Epithelial cell of prostate (primary cell): ENCODE measurements at regions not wholly inside any gene's neighbourhood (a gene's known extent, or its start where the extent isn't known, plus 50 kb on each side); places are given as distances from the start of the nearest gene placed in this dataset.

Experiments used
- DNase-seq: peaks from one replicate; pipeline ENCODE4 v3.0.0-alpha.2; 2011; ENCODE audit warnings: low read depth, low spot score
- H3K27ac ChIP-seq: fragments of 450-650 bp; 2 replicates; pipeline ENCODE4 v1.5.1; 2017; ENCODE audit warnings: mild to moderate bottlenecking

DNA sequence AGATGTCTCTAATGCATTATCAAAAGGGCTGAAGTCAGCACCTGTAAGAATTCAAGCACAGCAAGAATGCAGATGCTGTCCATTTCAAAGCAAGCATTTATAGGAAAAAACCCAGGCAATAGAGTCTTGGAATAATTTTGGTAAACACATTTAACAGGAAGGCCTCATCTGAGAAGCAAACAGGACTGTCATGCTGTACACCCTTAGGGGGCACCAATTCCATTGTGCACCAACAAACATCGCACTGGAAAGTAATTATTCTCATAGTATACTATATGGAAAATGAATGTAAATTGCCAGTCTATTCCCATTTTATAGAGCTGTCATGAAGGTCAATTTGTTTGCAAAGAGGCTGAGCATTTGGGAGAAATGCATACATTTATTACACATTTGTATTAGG is 247.3 kb upstream of the SUCLG2 start:
- DNase-seq, result no peak
- no peak overlapping the region for H3K27ac ChIP-seq

DNA sequence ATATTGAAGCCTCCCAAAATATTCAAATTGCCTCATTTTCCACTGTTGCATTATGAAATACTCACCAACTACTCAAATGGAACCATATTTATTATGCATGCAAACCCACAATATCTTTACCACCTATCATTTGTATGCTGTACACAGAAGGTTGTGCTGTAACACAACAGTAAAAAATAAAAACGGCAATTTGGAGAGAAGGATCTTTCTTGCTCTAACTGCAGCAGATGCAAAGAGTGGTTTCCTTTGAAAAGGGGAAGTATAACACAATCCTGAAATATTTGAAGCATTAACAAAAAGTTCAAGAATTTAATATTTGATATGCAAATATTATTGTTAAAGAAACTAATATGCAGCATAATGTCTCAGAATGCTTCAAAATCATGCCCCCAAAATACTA is 244.5 kb upstream of the SUCLG2 start:
- no peak for DNase-seq
- no peak overlapping the region for H3K27ac ChIP-seq

DNA sequence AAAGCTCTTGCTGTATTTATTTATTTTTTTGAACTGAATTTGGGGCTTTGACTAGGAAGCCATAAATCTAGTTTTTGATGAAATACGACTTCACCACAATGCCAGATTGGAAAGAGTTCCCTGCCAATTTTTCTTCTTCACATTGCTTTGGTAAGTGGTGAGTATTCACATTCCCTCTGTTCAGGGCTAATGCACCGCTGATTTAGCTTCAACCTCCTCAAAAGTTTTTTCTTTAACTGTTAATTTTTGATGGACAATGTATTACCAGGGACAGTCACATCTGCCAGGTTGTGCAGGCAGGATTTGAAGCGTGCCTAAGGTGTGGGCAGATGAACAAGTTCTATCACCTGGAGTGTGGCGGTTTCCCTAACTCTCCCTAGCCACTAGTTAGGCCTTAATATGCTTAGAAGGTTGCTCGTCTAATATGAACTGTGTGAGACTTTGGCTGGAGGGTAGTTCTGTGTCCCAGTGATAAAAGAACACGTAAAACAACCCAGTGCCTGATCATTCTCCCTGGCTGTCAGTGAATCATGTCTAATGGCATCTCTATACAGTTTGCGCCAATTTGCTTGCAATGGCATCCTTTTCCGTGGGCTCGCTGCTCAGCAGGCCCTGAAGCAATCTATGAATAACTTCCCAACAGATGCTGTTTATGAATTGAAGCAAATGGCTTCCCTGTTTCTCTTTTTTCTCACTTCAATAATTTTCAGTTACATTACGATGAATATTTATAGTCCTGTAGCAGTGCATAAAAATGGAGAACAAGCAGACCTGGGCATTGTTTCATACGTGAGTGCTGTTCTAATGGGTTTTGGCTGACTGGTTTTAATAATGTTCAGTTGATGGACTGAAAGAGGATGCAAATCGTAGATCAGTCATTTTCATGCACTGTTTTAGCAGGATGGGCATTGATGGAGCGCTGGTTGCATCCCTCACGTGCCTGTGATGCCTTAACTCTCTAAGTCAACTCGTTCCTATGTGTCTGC is 243.2 kb upstream of the SUCLG2 start:
- no peak for DNase-seq
- H3K27ac ChIP-seq, result no peak overlapping the region

GRCh38 chr3:67896130-67896529 is 241.7 kb upstream of the SUCLG2 start:
- no peak overlapping the region for H3K27ac ChIP-seq
- no peak for DNase-seq

GRCh38 chr3:67894510-67894909 is 240.1 kb upstream of the SUCLG2 start:
- no peak for DNase-seq

DNA sequence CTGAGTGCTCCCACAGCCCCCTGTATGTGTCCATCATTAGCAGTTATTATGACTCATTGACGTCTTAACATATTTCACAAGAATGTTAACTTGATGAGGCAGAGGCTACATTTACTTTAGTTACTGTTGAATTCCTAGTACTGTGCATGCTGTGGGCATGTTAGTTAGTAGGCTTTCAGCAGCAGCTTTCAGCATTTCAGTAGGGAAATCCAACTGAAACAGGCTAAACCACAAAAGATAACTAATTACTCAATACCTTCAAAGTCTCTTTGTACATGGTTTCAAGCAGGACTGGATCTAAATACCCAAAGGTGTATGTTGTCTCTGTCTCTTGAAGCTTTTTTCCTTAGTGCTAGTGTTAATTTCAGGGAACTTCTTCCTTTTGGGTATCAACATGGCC is 229.9 kb upstream of the SUCLG2 start:
- H3K27ac ChIP-seq, result no peak overlapping the region
- no peak for DNase-seq

More at GRCh38 chr3:67894510-67894909, 240.1 kb upstream of the SUCLG2 start:
- H3K27ac ChIP-seq, result no peak overlapping the region

DNA sequence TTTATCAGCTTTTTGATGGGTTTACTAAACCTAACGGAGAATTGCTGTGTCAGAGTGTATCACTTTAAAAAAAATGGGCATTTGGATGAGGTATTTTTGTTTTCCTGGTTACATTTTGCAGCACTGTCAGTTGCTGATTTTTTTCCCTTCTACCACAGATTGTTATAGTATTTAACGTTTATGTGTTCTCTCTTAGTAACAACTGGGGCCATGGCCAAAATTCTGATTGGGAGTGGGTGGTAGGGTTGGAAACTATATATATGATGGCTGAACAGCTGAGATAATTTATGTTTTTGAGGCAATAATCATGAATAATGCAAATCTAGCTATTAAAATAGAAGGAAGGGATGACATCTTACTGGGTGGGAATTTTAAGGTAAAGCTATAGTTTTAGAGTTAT is 229.4 kb upstream of the SUCLG2 start:
- no peak overlapping the region for H3K27ac ChIP-seq
- DNase-seq, result no peak

- no peak overlapping the region for H3K27ac ChIP-seq
- no peak for DNase-seq
These were observed 228.6 kb upstream of the SUCLG2 start for GRCh38 chr3:67882981-67883380.

- no peak overlapping the region for H3K27ac ChIP-seq
- DNase-seq, result no peak
These were observed 221.8 kb upstream of the SUCLG2 start for GRCh38 chr3:67876261-67876660.

GRCh38 chr3:67875858-67876257 is 221.4 kb upstream of the SUCLG2 start:
- DNase-seq, result no peak
- H3K27ac ChIP-seq, result no peak overlapping the region

DNA sequence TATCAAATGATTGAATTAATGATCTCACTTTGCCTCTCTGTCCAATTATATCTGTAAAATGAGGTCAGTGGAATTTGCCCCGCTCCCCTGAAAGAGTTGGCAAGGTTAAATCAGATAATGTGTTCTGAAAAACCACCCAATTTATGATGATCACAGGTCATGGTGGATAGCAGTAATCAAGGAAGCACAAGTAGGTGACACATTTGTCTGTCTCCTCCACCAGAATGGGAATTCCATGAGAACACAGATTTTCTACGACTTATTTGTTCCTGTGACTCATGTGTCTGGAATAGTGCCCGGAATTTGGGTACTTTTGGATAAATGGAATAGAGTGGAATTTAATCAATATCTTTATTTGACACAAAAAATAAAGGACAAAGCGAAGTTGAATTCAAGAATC is 220.9 kb upstream of the SUCLG2 start:
- DNase-seq, result no peak

DNA sequence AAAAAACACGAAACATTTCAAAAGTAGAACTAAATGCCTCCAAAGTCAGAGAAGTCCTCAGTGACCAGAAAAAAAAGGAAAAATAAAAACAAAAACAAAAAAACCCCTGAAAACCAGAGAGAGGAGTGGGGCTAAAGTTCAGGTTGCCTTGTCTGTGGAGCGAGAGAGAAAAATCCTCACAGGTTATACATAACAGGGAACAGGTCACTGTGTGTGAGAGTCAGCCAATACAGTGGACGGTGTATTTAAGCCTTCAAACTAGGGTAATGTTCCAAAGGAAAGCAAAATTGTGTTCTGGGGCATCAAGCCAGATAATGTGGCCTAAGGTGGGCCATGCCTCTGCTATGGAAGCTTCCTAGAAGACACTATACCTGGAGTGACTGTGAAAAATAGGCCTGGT is 216.1 kb upstream of the SUCLG2 start:
- DNase-seq, result no peak
- H3K27ac ChIP-seq, result no peak overlapping the region

More for the DNA sequence above, 220.9 kb upstream of the SUCLG2 start:
- no peak overlapping the region for H3K27ac ChIP-seq

DNA sequence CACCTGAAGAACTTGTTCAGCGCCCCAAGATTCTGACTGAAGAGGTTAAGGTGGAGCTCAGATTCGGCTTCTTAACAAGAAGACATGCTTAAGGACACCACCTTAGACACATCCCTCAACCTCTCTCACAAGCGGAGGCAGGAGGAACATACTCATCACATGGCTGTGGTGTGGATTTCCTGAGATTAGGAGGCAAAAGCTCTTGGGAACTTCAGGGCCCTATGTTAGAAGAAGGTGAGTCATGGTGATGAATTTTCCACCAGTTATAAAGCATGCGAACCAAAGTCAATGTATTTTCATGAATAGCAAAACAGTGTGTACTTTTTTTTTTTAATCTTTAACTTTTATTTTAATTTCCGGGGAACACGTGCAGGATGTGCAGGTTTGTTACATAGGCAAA is 212.2 kb upstream of the SUCLG2 start:
- H3K27ac ChIP-seq, result no peak overlapping the region
- DNase-seq, result no peak

DNA sequence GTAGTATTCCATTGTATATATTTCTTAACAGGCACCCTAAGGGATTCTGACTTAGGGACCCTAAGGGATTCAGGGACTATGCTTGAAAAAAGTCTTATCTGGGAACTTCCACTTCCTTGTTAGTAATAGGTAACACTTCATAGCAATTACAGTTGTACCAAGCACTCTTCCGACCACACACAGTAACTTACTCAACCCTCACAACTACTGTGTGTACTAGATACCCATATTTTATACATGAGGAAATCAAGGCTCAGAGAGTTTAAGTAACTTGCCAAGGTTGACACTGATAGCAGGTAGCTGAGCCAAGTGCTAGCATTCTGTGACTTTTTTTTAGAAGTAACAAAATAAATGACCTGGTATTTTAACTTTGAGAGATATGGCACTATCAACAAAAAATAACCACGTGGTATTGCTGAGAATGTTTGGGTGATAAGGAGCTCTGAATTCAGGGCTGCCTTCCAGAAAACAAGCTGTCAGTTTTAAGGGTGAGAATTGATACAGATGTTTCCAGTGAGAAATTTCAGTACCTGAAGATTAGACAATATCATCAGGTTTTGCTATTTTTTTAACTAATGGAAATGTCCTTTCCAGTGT is 210.3 kb upstream of the SUCLG2 start:
- no peak for DNase-seq
- no peak overlapping the region for H3K27ac ChIP-seq

DNA sequence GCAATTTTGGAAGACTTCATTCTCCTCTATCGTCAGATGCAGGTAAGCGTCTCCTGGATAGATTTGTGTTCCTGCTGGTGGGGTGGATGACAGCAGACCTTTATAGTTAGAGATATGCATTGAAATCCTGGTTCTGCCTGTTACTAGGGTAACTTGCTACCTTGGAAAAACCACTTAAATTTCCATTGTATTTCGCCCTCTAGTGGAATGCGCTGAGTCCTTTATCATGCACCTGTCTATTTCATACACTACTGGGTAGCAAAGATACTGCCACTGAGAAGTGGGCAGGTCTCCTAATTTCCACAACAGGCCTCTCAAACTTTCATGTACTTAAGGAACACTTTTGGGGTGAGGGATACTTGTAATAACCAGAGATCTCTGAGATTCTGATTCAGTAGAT is 209.5 kb upstream of the SUCLG2 start:
- no peak overlapping the region for H3K27ac ChIP-seq
- DNase-seq, result no peak

DNA sequence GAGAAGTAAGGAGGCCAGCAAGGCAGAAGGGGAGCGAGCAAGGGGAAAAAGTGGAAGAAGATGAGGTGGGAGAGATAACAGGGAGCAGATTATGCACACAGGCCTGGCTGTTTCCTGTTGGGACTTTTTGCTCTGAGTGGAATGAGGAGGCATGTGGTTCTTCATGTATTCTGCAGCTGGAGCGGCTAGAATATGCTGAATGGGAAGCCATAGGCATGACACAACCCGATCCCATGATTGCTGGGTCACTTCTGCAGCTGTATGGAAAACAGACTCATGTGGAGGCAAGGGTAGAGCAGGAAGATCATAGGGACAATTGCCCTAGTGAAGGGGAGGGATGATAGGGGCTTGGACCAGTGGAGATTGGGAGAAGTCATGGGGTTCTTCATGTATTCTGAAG is 206.0 kb upstream of the SUCLG2 start:
- no peak for DNase-seq
- H3K27ac ChIP-seq, result no peak overlapping the region

DNA sequence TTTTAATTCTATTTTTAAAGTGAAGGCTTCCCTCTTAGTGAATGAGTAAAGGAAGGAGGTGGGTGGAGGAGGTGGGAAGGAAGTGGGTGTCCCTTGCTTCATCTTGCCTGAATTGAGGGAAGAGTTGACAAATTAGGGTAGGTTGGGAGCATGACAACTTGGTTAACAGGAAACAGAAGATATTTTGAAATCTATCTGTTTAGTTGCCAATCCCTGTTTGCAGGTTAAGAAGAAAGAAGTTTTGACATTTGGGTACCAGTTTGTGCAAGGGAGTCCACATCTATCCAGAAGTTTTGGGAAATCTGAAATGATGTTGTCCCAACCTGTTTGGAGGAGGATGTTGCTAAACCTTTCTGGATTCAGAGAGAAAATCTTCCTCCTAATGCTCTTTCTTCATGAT is 204.1 kb upstream of the SUCLG2 start:
- no peak overlapping the region for H3K27ac ChIP-seq

DNA sequence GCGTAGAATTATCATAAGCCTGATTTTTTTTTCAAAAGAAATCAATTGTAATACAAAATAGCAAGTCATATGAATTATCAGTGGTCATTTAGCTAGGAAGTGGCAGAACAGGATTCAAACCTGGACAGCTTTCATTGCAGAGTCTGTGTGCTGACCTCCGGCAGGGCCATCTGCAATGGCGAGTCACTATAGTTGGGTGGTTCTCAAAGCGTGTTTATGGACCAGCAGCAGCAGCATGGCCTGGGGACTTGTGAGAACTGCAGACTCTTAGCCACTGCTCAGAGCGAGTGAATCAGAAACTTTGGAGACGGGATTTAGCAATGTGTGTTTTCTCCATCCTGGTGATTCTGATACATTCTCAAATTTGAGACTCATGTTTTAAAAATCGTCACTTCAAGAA is 202.3 kb upstream of the SUCLG2 start:
- DNase-seq, result no peak
- H3K27ac ChIP-seq, result no peak overlapping the region

More for the DNA sequence above, 204.1 kb upstream of the SUCLG2 start:
- no peak for DNase-seq

DNA sequence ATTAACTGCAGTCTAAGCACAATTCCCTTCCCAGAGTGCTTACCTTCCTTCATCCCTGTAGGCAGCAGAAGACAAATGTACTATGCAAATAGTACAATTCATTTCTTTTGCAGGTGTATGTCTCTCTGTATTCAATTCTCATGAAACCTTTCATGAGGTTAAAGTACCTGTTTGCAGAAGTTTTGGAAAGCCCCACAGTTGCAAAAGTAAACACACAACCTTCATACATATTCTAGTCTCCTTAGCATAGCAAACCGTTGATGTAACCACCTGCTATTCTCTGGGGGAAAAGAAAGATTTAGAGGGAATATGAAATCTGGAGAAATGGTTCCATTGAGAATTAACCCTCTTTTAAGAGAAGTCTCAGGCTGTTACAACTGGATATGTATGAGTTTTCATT is 200.3 kb upstream of the SUCLG2 start:
- H3K27ac ChIP-seq, result no peak overlapping the region
- no peak for DNase-seq

- H3K27ac ChIP-seq, result no peak overlapping the region
- no peak for DNase-seq
These were observed 199.1 kb upstream of the SUCLG2 start for GRCh38 chr3:67853520-67853919.

DNA sequence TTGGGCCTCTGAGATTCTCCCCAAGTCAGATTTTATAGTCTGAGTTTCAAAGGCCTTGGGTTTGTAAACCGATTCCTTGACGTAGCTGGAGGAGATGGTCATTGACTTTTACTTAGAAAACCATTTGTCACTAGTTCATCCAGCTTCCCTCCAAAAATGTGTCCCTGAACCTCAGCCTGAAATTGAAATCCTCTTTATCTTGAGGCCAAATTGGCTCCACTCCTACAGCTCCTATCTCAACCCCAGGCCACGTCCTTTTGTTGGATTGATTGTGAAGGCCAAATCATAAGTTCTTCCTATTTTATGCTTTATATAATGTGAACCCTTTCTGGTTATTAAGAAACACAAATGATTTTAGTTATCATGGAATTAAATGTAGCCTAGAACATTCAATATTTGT is 193.9 kb upstream of the SUCLG2 start:
- no peak for DNase-seq
- H3K27ac ChIP-seq, result no peak overlapping the region

DNA sequence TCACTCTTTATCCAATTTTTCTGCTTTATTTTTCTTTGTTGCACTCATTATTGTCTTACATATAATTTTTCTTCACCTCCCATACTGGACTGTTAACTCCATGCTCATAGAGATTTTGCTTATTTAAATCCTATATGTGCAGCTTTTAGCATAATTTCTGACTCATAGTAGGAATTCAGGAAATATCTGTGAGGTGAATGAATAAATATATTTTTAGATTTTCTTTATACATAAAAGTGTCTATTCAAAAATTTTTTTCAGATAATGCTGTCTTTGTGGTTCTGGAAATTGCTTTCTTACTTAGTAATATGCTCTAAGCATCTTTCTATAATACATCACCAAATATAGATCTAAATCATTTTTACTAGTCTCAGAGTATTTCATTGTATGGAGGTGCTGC is 191.8 kb upstream of the SUCLG2 start:
- no peak for DNase-seq
- no peak overlapping the region for H3K27ac ChIP-seq
